ENCODE measurements at regions not wholly inside any gene's neighbourhood (a gene's known extent, or its start where the extent isn't known, plus 50 kb on each side); places are given as distances from the start of the nearest gene placed in this dataset.
"Not testable (repeated sequence)": the region's sequence is repeated elsewhere in the genome, so short reads cannot be mapped to it uniquely, and the experiment has no call there.

DNA sequence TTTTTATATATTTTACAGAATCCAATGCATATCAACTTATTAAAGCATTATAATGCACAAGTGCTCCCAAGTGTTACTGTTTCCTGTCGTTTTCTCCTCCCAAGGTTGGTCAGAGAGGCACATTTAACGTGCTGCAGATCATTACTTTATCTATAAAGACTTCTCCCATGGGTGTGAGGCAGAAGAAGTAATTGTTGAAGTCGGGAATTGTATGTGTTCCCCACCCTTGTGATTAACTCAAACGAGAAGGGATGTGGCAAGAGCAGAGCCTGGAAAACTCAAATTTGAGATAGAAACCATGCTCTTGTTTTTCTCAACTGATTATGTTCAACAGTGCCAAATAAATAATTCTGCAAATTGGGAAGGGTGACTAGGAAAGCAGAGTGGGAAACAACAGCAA lies 412.5 kb upstream of the ADAMTS5 start:
- no peak for DNase-seq

DNA sequence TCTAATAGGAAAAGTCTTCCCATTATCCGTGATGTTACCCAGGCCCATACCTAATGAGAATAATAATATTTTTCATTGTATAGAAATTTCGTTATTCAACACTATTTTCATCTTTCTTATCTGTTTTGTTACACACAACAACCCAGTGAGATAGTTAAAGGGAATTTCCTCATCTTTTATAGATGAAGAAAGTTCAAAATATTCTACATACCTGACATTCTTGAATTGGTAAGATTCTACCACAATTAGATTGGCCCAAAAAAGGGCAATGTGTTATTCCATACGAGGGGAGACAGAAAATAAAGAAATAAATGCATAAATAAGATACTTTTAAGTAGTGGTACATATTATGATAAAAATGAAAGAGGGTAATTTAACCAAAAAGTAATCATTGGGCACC lies 405.5 kb upstream of the ADAMTS5 start:
- DNase-seq: no peak

DNA sequence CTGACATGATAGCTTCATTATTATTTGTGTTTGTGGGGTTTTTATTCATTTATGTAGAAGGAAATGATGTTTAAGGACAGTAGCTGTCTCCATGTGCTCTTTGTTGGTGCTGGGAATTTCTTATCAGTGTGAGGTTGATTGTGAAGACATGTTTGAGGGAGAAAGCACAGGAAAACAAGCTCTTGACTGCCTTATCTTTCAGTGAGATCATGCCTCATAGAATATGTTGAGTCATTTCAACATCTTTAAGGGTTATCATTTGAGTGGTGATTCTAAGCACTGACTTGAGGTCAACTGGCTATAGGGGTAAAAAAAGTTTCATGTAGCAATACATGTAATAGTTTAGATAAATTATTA lies 405.1 kb upstream of the ADAMTS5 start:
- no peak for DNase-seq

GRCh38 chr21:27371115-27371974 lies 404.5 kb upstream of the ADAMTS5 start:
- DNase-seq: no peak

GRCh38 chr21:27369978-27370571 lies 403.2 kb upstream of the ADAMTS5 start:
- no peak for DNase-seq

DNA sequence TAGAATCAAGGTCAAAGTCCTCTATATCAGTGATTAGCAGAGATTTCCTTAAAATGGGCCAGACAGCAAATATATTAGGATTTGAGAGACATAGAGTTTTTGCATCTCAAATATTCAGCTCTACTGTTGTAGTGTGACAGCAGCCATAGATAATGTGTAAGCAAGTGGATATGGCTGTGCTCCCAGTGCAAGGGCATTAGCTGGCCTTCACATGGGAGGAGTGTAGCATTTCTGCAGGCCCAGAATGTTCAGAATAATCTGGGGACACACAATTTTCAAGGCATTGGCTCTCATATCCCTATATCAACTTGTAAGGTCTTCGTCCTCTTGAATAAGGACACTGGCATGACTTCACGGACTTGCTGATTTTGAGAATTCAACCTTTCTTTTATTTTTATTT lies 402.3 kb upstream of the ADAMTS5 start:
- DNase-seq: no peak

GRCh38 chr21:27366646-27367235 lies 399.9 kb upstream of the ADAMTS5 start:
- DNase-seq: no peak

DNA sequence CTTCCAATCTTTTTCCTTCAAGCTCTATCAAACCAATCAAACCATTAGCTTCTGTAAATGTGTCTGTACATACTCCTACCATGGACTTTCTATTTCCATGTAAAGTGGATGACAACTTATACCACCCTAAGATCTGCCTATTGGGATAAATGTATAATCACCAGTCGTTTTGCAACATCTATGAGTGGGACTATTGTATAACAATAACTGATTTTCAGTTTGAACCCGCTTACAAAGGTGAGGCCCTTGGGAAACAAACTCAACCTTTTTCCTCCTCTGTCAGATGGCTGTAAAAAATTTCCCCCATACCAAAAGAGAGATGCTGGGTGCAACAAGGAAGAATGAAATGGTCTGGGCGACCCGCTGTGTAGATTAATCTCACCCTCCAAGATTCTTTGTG lies 399.1 kb upstream of the ADAMTS5 start:
- DNase-seq: no peak

- no peak for DNase-seq
Observed at GRCh38 chr21:27365394-27365793, 398.5 kb upstream of the ADAMTS5 start.

- no peak for DNase-seq
Observed at GRCh38 chr21:27363719-27364477, 397.0 kb upstream of the ADAMTS5 start.

GRCh38 chr21:27362249-27362648 lies 395.4 kb upstream of the ADAMTS5 start:
- DNase-seq: no peak

- no peak for DNase-seq
Observed at GRCh38 chr21:27359141-27359540, 392.3 kb upstream of the ADAMTS5 start.

GRCh38 chr21:27352885-27353284 lies 386.0 kb upstream of the ADAMTS5 start:
- DNase-seq: no peak

DNA sequence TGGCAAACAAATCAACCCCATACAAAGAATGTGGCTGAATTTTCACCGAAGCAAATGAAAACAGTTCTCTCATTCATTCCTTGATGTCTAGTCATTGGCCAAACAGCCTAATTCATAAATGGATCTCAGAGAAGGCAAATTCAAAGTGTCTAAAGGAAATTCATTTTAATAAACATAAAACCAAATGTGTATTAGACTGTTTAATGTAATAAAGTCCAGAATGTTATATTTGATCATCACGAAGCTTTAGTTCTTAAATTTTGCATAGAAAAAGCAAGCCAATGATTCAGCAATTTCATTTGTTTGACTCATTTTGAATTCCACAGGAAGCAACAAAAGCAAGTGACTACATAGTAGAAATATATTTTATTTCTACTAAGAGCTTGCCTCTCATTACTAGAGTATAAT lies 379.2 kb upstream of the ADAMTS5 start:
- DNase-seq: no peak

GRCh38 chr21:27339902-27340301 lies 373.0 kb upstream of the ADAMTS5 start:
- no peak for DNase-seq

DNA sequence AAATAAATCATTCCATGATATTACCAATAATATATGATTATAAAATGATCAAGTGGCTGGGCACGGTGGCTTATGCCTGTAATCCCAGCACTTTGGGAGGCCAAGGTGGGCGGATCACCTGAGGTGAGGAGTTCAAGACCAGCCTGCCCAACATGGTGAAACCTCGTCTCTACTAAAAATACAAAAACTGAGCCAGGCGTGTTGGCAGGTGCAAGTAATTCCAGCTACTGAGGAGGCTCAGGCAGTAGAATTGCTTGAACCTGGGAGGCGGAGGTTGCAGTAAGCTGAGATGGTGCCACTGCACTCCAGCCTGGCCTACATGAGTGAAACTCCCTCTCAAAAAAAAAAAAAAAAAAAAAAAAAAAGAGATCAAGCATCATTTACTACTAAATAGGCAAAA lies 371.1 kb upstream of the ADAMTS5 start:
- not testable (repeated sequence) for DNase-seq

DNA sequence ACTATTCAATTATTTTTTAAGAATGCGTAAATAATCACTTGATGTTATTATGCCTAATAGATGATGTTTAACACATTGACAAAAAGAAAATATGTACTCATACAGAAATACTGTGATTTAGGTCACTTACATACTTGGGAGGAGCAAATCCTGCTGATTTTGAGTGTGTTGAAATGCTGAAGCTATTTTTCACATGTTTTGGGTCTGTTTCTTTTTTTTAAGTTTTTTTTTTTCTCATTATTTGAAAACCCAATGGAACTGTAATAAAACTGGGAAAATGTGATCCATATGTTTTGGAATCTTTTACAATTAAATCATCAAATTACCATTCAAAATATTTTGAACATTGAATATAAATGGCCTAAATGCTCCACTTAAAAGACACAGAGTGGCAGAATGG lies 366.2 kb upstream of the ADAMTS5 start:
- DNase-seq: no peak

GRCh38 chr21:27329255-27329851 lies 362.5 kb upstream of the ADAMTS5 start:
- DNase-seq: no peak

DNA sequence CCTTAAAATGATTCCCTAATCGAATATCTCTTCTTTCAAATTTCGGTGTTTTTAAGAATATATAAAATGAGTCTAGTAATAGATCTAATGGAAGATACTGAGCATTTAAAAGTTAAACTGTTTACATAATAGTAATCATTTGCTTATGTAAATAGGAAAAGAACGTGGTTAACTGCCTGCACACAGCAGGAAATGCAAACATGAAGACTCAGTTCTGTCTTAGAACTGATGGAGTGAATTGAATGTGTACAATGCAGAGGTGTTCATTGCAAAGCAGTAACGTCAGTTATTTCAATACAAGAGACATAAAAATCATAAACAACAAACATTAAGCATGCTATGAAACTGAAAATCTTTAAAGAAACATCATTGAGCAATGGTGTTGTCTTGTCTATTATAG lies 359.4 kb upstream of the ADAMTS5 start:
- no peak for DNase-seq

DNA sequence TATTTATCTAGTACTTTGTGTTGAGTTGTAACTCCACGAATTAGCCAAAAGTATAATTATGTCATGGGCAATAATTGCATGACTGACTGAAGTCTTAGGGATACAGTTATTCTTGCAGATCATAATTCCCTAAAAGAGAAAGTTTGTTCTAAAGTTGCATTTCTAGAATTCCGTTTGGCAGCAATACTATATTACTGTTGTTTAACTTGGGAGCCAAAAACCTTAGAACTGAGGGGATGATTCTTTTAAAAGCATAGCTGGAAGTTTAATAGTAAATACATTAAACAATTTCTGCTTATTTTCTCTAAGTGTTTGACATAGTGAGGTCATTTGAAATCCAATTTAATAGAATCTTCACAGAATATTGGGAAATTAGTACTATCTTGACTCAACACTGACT lies 356.4 kb upstream of the ADAMTS5 start:
- no peak for DNase-seq

GRCh38 chr21:27321791-27322190 lies 354.9 kb upstream of the ADAMTS5 start:
- DNase-seq: no peak

DNA sequence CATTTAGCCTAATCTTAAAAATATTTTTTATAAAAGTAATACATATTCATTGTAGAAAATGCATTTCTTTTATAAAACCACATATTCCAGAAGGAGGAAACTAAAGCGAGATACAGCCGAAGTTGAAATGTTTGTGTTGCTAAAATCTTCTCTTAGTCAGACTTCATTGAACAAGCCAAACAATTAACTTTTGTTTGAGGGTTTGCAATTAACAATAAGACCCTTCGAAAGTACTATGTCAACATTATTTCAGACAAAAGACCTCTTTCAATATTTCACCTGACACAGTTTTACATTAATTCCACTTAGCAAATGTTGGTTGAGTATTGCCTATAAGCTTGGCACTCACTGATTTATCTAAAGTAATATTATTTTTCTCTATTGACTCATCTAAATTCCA lies 354.0 kb upstream of the ADAMTS5 start:
- DNase-seq: no peak

DNA sequence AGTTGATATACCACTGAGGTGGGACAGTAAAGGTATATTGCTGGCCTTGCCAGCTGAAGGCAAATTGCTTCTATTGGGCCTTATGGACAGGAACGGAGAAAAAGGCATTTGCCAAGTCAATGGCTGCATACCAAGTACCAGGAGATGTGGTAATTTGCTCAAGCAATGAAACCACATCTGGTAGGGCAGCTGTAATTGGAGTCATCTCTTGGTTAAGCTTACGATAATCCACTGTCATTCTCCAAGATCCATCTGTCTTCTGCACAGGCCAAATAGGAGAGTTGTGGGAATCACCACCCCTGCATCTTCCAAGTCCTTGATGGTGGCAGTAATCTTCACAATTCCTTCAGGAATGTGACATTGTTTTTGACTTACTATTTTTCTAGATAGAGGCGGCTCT lies 350.7 kb upstream of the ADAMTS5 start:
- not testable (repeated sequence) for DNase-seq
